Lower leg skin (tissue), 3 donors: ENCODE measurements at regions not wholly inside any gene's neighbourhood (a gene's known extent, or its start where the extent isn't known, plus 50 kb on each side); places are given as distances from the start of the nearest gene placed in this dataset.

Experiments used
- POLR2A ChIP-seq, 2 donors: fragments of 450-650 bp; IDR thresholded peaks; one replicate each; pipeline ENCODE4 v1.6.1; 2016 to 2017; ENCODE audit warnings: antibody characterized with exemption in 2 of 2, mild to moderate bottlenecking in 1 of 2, moderate library complexity in 1 of 2
- TF ChIP-seq, protein P1 (sequence below), 3 donors: fragments of 450-650 bp; IDR thresholded peaks; one replicate each; pipeline ENCODE4 v1.5.1; 2016; ENCODE audit warnings: antibody characterized with exemption in 3 of 3, mild to moderate bottlenecking in 3 of 3, moderate library complexity in 2 of 3

- TF ChIP-seq, protein P1, sequence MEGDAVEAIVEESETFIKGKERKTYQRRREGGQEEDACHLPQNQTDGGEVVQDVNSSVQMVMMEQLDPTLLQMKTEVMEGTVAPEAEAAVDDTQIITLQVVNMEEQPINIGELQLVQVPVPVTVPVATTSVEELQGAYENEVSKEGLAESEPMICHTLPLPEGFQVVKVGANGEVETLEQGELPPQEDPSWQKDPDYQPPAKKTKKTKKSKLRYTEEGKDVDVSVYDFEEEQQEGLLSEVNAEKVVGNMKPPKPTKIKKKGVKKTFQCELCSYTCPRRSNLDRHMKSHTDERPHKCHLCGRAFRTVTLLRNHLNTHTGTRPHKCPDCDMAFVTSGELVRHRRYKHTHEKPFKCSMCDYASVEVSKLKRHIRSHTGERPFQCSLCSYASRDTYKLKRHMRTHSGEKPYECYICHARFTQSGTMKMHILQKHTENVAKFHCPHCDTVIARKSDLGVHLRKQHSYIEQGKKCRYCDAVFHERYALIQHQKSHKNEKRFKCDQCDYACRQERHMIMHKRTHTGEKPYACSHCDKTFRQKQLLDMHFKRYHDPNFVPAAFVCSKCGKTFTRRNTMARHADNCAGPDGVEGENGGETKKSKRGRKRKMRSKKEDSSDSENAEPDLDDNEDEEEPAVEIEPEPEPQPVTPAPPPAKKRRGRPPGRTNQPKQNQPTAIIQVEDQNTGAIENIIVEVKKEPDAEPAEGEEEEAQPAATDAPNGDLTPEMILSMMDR (IDR thresholded peaks at IDR 0.05), result no peak
- no peak for TF ChIP-seq POLR2A (IDR thresholded peaks at IDR 0.05)
These were observed 233.9 kb upstream of the CXXC4 start for GRCh38 chr4:104728380-104729122.
